Heart left ventricle (tissue), 13 donors: ENCODE measurements at regions not wholly inside any gene's neighbourhood (a gene's known extent, or its start where the extent isn't known, plus 50 kb on each side); places are given as distances from the start of the nearest gene placed in this dataset.

Experiments
- CTCF ChIP-seq, 12 donors: fragments of 200-600 bp; sonication (generic) in 4 of 12; IDR thresholded peaks; one replicate each; pipeline versions ENCODE4 v1.5.0 to v1.8.0; 2018 to 2022; ENCODE audit warnings: antibody characterized with exemption in 12 of 12, mild to moderate bottlenecking in 5 of 12
- POLR2A ChIP-seq, 2 donors: fragments of 450-650 bp; IDR thresholded peaks; one replicate each; pipeline ENCODE4 v1.6.1; 2017; ENCODE audit warnings: antibody characterized with exemption in 2 of 2, mild to moderate bottlenecking in 2 of 2, moderate library complexity in 2 of 2
- donor health status: ischemic (EF 13 %, LVEDD 7.1; RV severe dilation, severe dysfunction).
- donor health status: DM: no; HTN: yes; CAD: no.
- donor health status: DM: no; HTN: no; CAD: no.
- donor health status: ischemic (EF 25% LVEDD 6.9; RV normal size, moderate dysfunction).
- donor health status: ischemic (EF 25% LVEDD 5.7; RV mildly dilated, moderate dysfunction).
- donor health status: ischemic (EF 35%, LVEDD 5.7; RV mildly dilated, moderate dysfunction).
- donor health status: nonischemic (EF 11% LVEDD 7.7; RV severe dilation, severe dysfunction).
- donor health status: DM: yes; HTN: yes; CAD: no.
- donor health status: PGD.
- donor health status: ischemic (EF 29% LVEDD 5.4; RV normal size, mild dysfunction).
- donor health status: nonischemic (EF 23%, LVEDD 6.1; RV moderate dilation, normal function).

- TF ChIP-seq CTCF (IDR thresholded peaks at IDR 0.05) (no peak), POLR2A (IDR thresholded peaks at IDR 0.05) (no peak)
Observed at GRCh38 chr20:7601431-7601830, 338.8 kb downstream of the HAO1 start.
